Astrocyte of the spinal cord (primary cell): ENCODE measurements at regions not wholly inside any gene's neighbourhood (a gene's known extent, or its start where the extent isn't known, plus 50 kb on each side); places are given as distances from the start of the nearest gene placed in this dataset.
"Not testable (repeated sequence)": the region's sequence is repeated elsewhere in the genome, so short reads cannot be mapped to it uniquely, and the experiment has no call there.

Source experiments
- DNase-seq: peaks from one replicate; pipeline ENCODE4 v3.0.0; 2011; ENCODE audit warnings: low read depth, low spot score
- H3K4me3 ChIP-seq: 2 replicates; pipeline ENCODE4 v1.5.1; 2011; ENCODE audit warnings: low read depth, mild to moderate bottlenecking, low read length, moderate library complexity
- in situ Hi-C: cut with HindIII; loops from 2 replicates; pipeline ENCODE4 v1.10.0; 2017; ENCODE audit warnings: low sequenced_read_pairs
- TF ChIP-seq, protein P1 (sequence below): IDR thresholded peaks from 2 replicates; pipeline ENCODE4 v1.5.1; 2012; ENCODE audit warnings: low read depth, mild to moderate bottlenecking, low read length, inconsistent platforms

DNA sequence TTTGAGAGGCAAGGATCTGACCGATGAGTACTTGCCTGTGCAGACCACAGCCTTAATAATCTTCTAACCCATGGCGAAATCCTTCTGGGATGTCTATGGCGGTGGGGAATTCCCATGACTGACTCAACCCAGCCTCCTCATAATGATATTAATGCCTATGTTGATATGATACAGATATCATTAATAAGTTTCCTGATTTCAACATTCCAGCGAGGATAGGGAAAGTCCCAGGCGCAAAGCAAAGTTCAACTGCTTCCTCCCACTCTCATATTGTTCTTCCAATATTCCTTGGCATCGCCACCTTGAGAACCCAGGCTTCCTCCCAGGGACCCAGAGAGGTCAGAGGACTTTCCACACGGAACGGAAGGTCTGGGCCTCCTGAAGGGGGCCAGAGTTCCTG, 110.3 kb upstream of the TMEM45B start:
- no peak overlapping the region for H3K4me3 ChIP-seq
- TF ChIP-seq, protein P1, sequence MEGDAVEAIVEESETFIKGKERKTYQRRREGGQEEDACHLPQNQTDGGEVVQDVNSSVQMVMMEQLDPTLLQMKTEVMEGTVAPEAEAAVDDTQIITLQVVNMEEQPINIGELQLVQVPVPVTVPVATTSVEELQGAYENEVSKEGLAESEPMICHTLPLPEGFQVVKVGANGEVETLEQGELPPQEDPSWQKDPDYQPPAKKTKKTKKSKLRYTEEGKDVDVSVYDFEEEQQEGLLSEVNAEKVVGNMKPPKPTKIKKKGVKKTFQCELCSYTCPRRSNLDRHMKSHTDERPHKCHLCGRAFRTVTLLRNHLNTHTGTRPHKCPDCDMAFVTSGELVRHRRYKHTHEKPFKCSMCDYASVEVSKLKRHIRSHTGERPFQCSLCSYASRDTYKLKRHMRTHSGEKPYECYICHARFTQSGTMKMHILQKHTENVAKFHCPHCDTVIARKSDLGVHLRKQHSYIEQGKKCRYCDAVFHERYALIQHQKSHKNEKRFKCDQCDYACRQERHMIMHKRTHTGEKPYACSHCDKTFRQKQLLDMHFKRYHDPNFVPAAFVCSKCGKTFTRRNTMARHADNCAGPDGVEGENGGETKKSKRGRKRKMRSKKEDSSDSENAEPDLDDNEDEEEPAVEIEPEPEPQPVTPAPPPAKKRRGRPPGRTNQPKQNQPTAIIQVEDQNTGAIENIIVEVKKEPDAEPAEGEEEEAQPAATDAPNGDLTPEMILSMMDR: no peak
- no peak for DNase-seq
- in situ Hi-C loops: no loop called here

DNA sequence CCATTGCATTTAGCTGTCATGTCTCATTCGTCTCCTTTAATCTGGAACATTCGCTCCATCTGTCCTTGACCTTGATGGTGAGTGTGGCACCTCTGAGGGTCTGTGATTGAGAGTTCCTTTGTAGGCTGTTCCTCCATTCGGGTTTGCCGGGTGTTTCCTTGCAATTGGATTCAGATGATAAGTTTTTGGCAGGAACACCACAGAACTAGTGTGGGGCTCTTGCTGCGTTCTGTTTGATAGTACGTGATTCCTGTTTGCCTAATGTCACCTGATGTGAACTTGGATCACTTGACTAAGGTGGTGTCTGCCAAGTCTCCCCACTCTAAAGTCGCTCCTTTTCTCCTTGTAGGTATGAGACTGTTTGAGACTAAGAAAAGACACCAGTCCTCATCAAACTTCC, 109.7 kb upstream of the TMEM45B start:
- TF ChIP-seq, protein P1: no peak
- no peak overlapping the region for H3K4me3 ChIP-seq
- in situ Hi-C loops: no loop called here
- no peak for DNase-seq

DNA sequence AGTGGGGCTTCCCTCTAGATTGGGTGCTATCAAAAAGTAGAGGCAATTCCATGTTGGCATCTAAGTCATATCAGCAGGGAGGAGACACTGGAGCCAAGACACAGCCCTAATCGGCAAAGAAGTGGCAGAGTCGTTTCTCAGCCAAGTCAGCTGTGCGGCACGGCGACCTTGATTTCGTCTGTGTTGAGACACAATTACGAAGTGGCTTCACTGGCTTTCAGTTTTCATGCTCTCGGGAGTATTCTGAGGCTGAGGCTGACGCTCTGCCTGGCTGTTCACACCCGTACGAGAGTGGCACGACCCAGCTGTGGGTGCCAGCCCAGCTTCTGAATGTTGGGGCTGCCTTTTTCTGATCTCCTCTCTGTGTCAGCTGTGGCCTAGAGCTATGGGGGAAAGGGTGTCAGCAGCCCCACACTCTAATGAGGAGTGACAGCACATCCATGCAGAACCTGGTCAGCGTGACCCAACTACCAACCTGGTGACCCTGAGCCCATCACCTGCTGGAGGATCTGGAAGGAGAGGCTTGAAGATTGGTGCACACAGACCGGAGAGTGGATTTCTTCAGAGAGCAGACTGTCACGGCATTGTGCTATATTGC, 105.7 kb upstream of the TMEM45B start:
- no peak for DNase-seq

DNA sequence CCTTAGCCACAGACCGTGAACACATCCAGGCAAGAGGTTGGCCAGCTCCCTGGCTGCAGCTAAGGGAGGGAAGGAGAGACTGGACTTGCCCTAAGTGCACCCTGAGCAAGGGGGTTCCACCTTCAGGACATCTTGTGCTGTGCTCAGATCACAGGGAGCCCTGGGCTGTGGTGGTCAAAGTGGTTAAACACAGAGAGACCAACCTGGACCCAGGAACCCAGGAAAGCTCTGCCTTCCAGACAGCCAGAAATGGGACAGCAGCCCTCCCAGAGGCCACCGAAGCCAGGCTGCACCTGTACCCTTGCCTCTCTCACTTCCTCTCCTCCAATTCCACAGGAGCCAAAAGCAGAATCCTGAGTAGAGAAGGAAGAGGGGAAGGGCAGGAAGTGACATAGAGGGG, 105.2 kb upstream of the TMEM45B start:
- TF ChIP-seq, protein P1: no peak

More for the DNA sequence above, 105.7 kb upstream of the TMEM45B start:
- no peak overlapping the region for H3K4me3 ChIP-seq
- TF ChIP-seq, protein P1: no peak
- in situ Hi-C loops: no loop called here

DNA sequence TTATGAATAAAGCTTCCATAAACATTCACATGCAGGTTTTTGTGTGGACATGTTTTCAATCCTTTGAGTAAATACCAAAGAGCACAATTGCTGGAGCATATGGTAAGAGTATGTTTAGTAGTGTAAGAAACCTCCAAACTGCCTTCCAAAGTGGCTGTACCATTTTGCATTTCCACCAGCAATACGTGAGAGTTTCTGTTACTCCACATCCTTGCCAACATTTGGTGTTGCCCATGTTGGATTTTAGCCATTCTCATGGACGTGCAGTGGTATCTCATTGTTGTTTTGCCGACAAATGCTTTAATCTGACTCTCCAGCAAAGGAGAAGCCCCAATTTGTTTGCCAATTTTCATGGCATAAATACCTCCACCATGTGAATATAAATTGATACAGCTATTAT, 103.9 kb upstream of the TMEM45B start:
- in situ Hi-C loops: no loop called here
- DNase-seq: no peak
- TF ChIP-seq, protein P1: no peak
- H3K4me3 ChIP-seq: no peak overlapping the region

More for the DNA sequence above, 105.2 kb upstream of the TMEM45B start:
- H3K4me3 ChIP-seq: no peak overlapping the region
- in situ Hi-C loops: no loop called here
- DNase-seq: no peak

DNA sequence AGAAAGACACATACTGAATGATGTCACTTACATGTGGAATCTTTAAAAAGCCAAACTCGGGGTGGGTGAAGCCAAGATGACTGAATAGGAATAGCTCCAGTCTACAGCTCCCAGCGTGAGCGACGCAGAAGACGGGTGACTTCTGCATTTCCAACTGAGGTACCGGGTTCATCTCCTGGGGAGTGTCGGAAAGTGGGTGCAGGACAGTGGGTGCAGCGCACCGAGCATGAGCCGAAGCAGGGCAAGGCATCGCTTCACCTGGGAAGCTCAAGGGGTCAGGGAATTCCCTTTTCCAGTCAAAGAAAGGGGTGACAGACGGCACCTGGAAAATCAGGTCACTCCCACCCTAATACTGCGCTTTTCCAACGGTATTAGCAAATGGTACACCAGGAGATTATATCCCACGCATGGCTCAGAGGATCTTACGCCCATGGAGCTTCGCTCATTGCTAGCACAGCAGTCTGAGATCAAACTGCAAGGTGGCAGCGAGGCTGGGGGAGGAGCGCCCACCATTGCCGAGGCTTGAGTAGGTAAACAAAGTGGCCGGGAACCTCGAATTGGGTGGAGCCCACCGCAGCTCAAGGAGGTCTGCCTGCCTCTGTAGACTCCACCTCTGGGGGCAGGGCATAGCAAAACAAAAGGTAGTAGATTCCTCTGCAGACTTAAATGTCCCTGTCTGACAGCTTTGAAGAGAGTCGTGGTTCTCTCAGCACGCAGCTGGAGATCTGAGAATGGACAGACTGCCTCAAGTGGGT, 103.0 kb upstream of the TMEM45B start:
- DNase-seq, in situ Hi-C loops, H3K4me3 ChIP-seq: not testable (repeated sequence)

DNA sequence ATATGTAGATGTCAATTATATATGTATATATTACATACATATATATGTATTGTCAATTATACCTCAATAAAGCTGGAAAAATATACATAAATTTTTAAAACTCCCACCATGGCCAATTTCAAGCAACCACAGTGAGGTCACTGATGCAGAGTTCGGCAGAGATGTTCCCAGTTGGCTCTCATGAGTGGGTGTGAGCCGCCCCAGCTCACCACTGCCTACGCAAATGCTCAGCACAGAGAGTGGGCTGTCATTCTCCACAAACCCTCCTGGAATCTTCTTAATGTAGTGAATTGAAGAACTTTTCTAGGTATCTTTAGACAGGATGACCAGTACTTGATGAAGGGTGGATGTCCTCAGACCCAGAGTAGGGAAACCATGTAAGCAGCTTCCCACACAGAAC, 96.6 kb upstream of the TMEM45B start:
- H3K4me3 ChIP-seq: no peak overlapping the region
- in situ Hi-C loops: no loop called here
- TF ChIP-seq, protein P1: no peak
- no peak for DNase-seq
